Endothelial cell of umbilical vein (primary cell): ENCODE measurements at regions not wholly inside any gene's neighbourhood (a gene's known extent, or its start where the extent isn't known, plus 50 kb on each side); places are given as distances from the start of the nearest gene placed in this dataset.

Experiments used
- BruUV-seq: library from RNA; stranded (reverse); fragments of 400-500 nt; replicated peaks from 2 replicates; lab custom pipeline; 2021; lab: Mats Ljungman, UMichigan
- CTCF ChIA-PET: fragments of 300-600, 350-600 bp; sonication (Branson Sonifier 250); formaldehyde crosslinking; loops from one replicate; lab custom pipeline; 2021; ENCODE audit warnings: antibody characterized with exemption, inconsistent platforms; lab: Charles Lee
- POLR2A ChIA-PET: fragments of 300-600, 350-600 bp; sonication (Branson Sonifier 250); formaldehyde crosslinking; loops from one replicate; lab custom pipeline; 2021; ENCODE audit warnings: antibody characterized with exemption, inconsistent platforms; lab: Charles Lee
- DNase-seq: peaks from one replicate; pipeline ENCODE4 v3.0.0-alpha.2; 2011; ENCODE audit warnings: low read depth, low spot score
- FAIRE-seq: peaks from 2 replicates; lab custom pipeline; 2011; peaks lifted over from hg19 to GRCh38; lab: Jason Lieb, UNC
- H2AFZ ChIP-seq: 2 replicates; pipeline ENCODE4 v1.6.0; 2012; ENCODE audit warnings: low read depth, low read length, control low read depth, inconsistent platforms
- H3K27ac ChIP-seq: 2 replicates; pipeline ENCODE4 v1.5.1; 2011; ENCODE audit warnings: low read depth, mild to moderate bottlenecking, control low read depth, low read length, moderate library complexity; ENCODE audit not compliant: insufficient read depth
- H3K27me3 ChIP-seq, 2 experiments: 2 replicates each; pipeline versions ENCODE4 v1.6.0 to v1.6.1; 2011; ENCODE audit warnings: low read length in 2 of 2, mixed read lengths in 1 of 2; ENCODE audit not compliant: control insufficient read depth in 2 of 2, insufficient read depth in 2 of 2
- H3K36me3 ChIP-seq, 2 experiments: 2 replicates in 1 of 2; 3 replicates in 1 of 2; pipeline ENCODE4 v1.5.1; 2011; ENCODE audit warnings: low read length in 2 of 2, mild to moderate bottlenecking in 1 of 2, moderate library complexity in 1 of 2; ENCODE audit not compliant: control insufficient read depth in 2 of 2, insufficient read depth in 2 of 2; ENCODE audit errors: extremely low read depth in 1 of 2
- H3K4me1 ChIP-seq: 3 replicates; pipeline ENCODE4 v1.5.1; 2011; ENCODE audit warnings: mild to moderate bottlenecking, low read length; ENCODE audit not compliant: control insufficient read depth, insufficient read depth; ENCODE audit errors: extremely low read depth
- H3K4me2 ChIP-seq: 2 replicates; pipeline ENCODE4 v1.6.1; 2011; ENCODE audit warnings: low read length, control low read depth, mixed read lengths; ENCODE audit not compliant: insufficient read depth
- H3K4me3 ChIP-seq, 3 experiments: fragments of 200-600 bp in 1 of 3; sonication (generic), shearing (Covaris generic) in 1 of 3; replicated peaks in 1 of 3; 2 replicates each; pipeline ENCODE4 v1.5.1; 2011 to 2016; ENCODE audit warnings: control low read depth in 3 of 3, low read length in 3 of 3, mild to moderate bottlenecking in 2 of 3, inconsistent platforms in 1 of 3, low read depth in 1 of 3, moderate library complexity in 1 of 3; ENCODE audit not compliant: insufficient read depth in 1 of 3
- H3K79me2 ChIP-seq: 2 replicates; pipeline ENCODE4 v1.6.0; 2012; ENCODE audit warnings: low read length, inconsistent platforms; ENCODE audit not compliant: control insufficient read depth, insufficient read depth
- H3K9ac ChIP-seq: replicated peaks from 2 replicates; pipeline ENCODE3; 2011; ENCODE audit warnings: low read length, control low read depth; ENCODE audit not compliant: insufficient read depth; ENCODE audit errors: extremely low read depth
- H3K9me1 ChIP-seq: replicated peaks from 3 replicates; pipeline ENCODE4 v1.6.0; 2011; ENCODE audit warnings: mild to moderate bottlenecking, low read length; ENCODE audit not compliant: control insufficient read depth, insufficient read depth; ENCODE audit errors: extremely low read depth
- H3K9me3 ChIP-seq: replicated peaks from 2 replicates; pipeline ENCODE4 v1.5.1; 2012; ENCODE audit warnings: low read length, inconsistent platforms; ENCODE audit not compliant: control insufficient read depth, insufficient read depth
- H4K20me1 ChIP-seq: replicated peaks from 2 replicates; pipeline ENCODE3; 2011; ENCODE audit warnings: mild to moderate bottlenecking, low read length; ENCODE audit not compliant: control insufficient read depth, insufficient read depth; ENCODE audit errors: extremely low read depth
- CTCF ChIP-seq, 2 donors: IDR thresholded peaks; 1 replicate in 1 of 2; 2 replicates in 1 of 2; pipeline ENCODE4 v1.5.1; 2011; ENCODE audit warnings: low read length in 2 of 2, mild to moderate bottlenecking in 2 of 2, moderate library complexity in 2 of 2, control low read depth in 1 of 2, inconsistent platforms in 1 of 2, low read depth in 1 of 2; ENCODE audit not compliant: insufficient read depth in 1 of 2; ENCODE audit errors: extremely low read depth in 1 of 2
- EZH2 ChIP-seq: IDR thresholded peaks from 2 replicates; pipeline ENCODE4 v1.6.1; 2012; ENCODE audit warnings: borderline replicate concordance, low read depth, mild to moderate bottlenecking, moderate library complexity, low read length, inconsistent platforms; ENCODE audit not compliant: severe bottlenecking
- GATA2 ChIP-seq: IDR thresholded peaks from 2 replicates; pipeline ENCODE4 v1.7.0; 2011; ENCODE audit warnings: low read depth, mild to moderate bottlenecking, moderate library complexity, mixed read lengths, low read length; ENCODE audit not compliant: insufficient read length, insufficient read depth
- MAX ChIP-seq: IDR thresholded peaks from 2 replicates; pipeline ENCODE4 v1.6.1; 2011; ENCODE audit not compliant: insufficient read depth, insufficient read length
- POLR2A ChIP-seq: IDR thresholded peaks from 2 replicates; pipeline ENCODE4 v1.6.1; 2012; ENCODE audit warnings: low read depth, mild to moderate bottlenecking, control low read depth, low read length
- POLR2AphosphoS5 ChIP-seq: IDR thresholded peaks from 2 replicates; pipeline ENCODE4 v1.6.1; 2012; ENCODE audit warnings: low read depth, mild to moderate bottlenecking, control low read depth, low read length, moderate library complexity; ENCODE audit not compliant: insufficient read depth
- dilution Hi-C: fragments of 300-500 bp; cut with MboI; formaldehyde crosslinking; loops from one replicate; pipeline ENCODE4 v1.15.0; 2019; ENCODE audit warnings: low sequenced_read_pairs; ENCODE audit not compliant: extremely low pct_ligation_motif_present
- intact Hi-C: fragments of 100-400 bp; cut with micrococcal nuclease; formaldehyde crosslinking; loops from one replicate; pipeline ENCODE4 v1.10.0; 2022

- CTCF ChIA-PET, result interaction anchor here (0.7 to 2.9 kb wide), 2 partner anchors 196 to 605 kb away, joined by 3 to 11 read pairs; no protein-coding TSS in a partner anchor
- no peaks in the 10 kb centered on the region for H4K20me1 ChIP-seq
- no peaks in the 10 kb centered on the region for H3K27me3 ChIP-seq
- no peak overlapping the region for H2AFZ ChIP-seq
- FAIRE-seq (no peak), DNase-seq (no peak)
- H3K9me3 ChIP-seq, result no peaks in the 10 kb centered on the region
- intact Hi-C loops (no loop called here), dilution Hi-C loops (no loop called here)
- no peak overlapping the region for H3K9ac ChIP-seq
- BruUV-seq, result no TSS peak
- no peaks in the 10 kb centered on the region for H3K79me2 ChIP-seq
- POLR2A ChIA-PET, result no interaction called here
- H3K4me3 ChIP-seq, result no peak overlapping the region
- TF ChIP-seq EZH2, result no peak
- no peak for TF ChIP-seq MAX
- no peak for TF ChIP-seq POLR2AphosphoS5
- TF ChIP-seq CTCF (IDR thresholded peaks at IDR 0.05; ENCODE audit: extremely low read depth in 1 of 2, insufficient read depth in 1 of 2, low read depth in 1 of 2, low read length in 2 of 2), result no peak
- TF ChIP-seq POLR2A, result no peak
- no peak for TF ChIP-seq GATA2
- H3K9me1 ChIP-seq, result no peaks in the 10 kb centered on the region
- H3K4me1 ChIP-seq, result no peaks in the 10 kb centered on the region
- H3K4me2 ChIP-seq, result no peak overlapping the region
- no peak overlapping the region for H3K27ac ChIP-seq
- no peaks in the 10 kb centered on the region for H3K36me3 ChIP-seq
Measured at GRCh38 chr14:65219353-65219752, 117.0 kb upstream of the MAX start.
